ENCODE measurements at regions not wholly inside any gene's neighbourhood (a gene's known extent, or its start where the extent isn't known, plus 50 kb on each side); places are given as distances from the start of the nearest gene placed in this dataset.

GRCh38 chr5:128857076-128857677, 108.1 kb upstream of the SLC27A6 start:
- TF ChIP-seq CTCF (IDR thresholded peaks at IDR 0.05) (no peak), POLR2A (IDR thresholded peaks at IDR 0.05) (no peak), POLR2AphosphoS5 (IDR thresholded peaks at IDR 0.05) (no peak)
